HG03354 (cell line): ENCODE measurements at regions not wholly inside any gene's neighbourhood (a gene's known extent, or its start where the extent isn't known, plus 50 kb on each side); places are given as distances from the start of the nearest gene placed in this dataset.
"Not testable (repeated sequence)": the region's sequence is repeated elsewhere in the genome, so short reads cannot be mapped to it uniquely, and the experiment has no call there.

Source experiments
- ATAC-seq: cut with Tn5 transposase; IDR thresholded peaks from one replicate; pipeline ENCODE4 v1.9.1; 2021; ENCODE audit warnings: mild to moderate bottlenecking; ENCODE audit not compliant: unreplicated experiment, poor library complexity, severe bottlenecking

DNA sequence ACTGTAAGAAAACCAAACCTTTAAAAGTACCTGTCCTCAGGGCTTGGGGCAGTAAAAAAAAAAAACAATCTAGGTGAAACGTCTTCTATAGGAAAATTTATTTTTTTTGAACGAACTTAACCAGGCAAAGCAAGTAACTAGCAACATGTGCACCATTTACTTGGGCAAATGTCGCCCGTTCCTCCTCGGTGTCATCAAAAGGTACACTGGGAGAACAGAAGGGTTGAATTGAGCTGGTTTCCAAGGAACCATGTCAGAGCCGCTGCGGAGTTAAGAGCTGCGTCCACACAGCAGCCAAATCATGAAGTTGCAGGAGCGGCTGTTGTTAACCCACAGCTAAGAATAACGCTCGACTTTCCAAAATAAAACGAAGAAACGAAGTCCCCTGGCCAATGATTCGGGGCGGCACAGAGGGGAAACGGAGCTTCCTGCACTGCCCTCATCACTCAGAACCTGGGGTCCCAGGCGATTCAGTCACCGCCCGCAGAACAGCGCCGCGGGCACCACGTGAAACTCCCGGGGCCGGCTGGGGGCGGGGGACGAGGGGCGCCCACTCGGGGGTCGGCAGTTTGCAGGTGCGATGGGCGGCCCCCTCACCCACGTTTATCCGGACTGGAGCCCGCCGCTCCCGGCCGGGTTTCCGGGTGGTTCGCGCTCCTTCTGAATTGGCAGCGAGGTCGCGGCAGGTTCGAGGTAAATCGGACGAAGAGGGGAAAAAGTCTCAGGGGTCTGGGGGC is 53.6 kb upstream of the PLGLB1 start:
- peak; percentile 25 for ATAC-seq

GRCh38 chr2:87075791-87076252 is 54.2 kb upstream of the PLGLB1 start:
- peak; percentile 45 for ATAC-seq

DNA sequence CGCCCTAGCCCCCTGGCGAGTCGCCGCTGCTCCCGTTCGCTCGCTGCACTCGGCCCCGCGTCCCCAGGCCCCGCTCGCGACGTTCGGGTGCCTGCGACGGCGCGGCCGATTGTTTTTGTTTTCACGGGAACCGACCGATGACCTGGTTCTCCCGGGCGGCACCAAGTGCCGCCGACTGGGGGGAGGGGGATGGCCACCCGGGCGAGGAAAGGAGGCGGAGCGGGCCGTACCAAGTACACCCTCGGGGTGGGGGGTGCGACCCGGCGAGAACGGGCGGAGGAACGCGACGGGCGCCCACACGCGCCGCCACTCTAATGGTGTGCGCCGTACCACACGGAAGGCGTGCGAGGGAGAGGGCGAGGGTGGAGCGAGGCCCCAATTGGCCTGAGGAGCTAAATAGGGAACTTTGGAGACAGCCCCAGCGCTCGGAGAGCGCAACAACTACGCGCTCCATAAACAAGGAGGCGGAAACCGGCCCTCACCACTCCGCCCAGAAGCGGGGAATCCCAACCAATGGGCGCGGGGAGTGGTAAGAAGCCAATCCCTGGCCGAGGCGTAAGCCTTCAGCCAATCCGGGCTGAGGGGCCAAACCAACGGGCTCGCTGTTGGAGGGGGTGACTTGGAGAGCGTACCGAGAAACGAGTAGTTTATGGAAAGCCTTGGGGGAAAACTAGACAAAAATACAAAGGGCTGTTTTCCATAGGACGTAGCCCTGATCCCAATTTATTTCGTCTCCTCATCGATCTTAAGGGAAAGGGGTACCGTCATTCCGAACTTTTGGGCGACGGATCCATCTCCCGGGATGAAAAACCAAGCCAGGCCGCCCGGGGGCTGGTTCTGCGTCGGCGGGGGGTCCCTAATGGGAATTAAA is 54.8 kb upstream of the PLGLB1 start:
- peak; percentile 89 for ATAC-seq

DNA sequence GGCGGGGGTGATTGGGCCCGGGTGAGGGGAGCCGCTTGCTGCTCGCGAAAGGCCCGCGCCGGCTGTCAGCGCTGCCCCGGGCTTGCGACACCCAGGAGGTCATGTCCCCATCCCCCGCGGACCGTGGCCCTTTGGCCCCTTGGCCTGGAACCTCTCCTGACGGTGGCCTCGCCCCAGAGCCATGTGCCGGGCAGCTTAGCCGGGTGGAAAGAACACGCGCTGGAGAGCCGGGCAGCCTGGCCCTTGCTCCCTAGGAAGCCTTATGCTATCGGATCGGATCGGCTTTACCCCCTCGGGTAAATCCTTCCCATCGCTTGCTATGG is 55.4 kb upstream of the PLGLB1 start:
- ATAC-seq, result peak; percentile 23

GRCh38 chr2:87081727-87082126 is 60.1 kb upstream of the PLGLB1 start:
- not testable (repeated sequence) for ATAC-seq

DNA sequence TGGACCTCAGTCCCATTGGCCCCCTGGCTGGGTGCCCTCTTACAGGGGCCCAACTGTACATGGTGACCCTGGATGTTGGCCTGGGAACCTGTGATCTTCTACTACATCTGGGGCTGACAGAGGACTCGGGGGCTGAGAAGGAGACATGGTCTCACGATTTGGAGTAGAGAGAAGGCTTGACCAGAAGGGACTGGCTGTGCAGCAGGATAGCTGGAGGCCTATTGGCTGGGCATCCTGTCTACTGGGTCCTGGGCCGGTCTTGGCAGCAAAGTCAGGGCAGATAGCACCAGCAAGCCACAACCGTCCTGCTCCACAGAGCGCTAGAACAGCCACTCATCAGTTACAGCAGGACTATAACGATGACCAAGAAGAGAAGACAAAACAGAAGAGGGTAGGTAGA is 66.4 kb upstream of the PLGLB1 start:
- ATAC-seq, result not testable (repeated sequence)

DNA sequence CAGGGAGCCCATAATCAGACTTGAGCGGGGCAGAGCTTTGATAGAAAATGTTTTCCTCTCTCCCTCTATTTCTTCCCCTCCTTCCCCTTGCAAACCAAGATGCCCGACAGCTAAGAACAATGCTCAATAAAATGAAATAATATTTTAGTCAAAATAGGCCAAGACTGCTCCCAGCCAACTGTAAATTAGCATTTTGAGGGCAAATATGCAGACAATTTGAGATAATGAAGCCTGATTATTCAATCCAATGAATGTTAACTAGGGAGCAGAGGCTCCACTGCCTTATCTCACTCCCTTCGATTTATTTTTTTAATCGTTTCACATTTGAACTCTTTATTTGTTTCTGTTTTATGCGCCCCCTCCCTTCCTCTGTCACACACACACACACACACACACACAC is 67.8 kb upstream of the PLGLB1 start:
- ATAC-seq, result not testable (repeated sequence)

DNA sequence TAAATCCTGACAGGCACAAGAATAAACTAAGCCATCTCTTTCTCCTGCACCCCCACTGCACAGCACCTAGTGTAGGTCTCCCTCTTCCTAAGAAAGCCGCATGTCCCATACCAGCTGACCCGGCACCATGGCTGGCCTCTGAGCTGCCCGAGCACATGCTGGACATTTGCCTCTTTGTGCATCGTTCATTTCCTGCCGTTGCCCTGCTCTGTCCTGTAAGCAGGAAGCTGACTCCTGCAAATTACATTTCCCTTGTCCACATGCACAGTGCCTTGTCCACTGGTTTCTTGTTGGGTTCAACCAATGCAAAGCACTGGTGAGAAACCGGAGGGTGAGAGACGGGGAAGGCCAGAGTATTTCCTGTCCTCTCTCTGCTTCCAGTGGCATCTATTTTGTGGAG is 71.6 kb upstream of the PLGLB1 start:
- not testable (repeated sequence) for ATAC-seq

DNA sequence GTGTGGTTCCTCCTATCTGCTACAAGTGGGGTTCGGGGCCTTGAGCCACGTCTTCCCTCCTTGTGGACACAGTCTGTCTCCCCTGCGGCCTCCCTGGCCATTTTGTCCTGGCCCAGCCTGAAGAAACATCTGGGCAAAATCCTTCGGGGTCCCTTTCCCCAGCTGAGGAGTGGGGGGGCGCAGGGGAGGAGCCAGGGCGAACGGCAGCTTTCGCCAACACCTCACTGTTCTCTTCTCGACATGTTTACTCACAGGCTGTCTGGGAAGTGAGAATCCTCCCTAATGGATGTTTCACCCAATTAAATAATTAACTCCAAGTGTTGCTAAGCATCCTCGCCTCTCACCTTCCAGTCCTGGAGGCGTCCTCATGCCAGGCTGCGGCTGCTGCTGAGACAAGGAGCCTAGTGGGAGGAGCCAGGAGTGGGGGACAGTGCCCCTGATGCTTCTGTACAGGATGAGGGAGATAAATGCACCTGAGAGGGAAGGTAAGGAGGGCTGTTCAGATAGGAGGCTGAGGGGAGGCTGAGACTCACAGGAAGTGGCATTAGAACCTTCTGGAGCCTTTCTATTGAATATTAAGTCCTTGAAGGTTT is 72.4 kb upstream of the PLGLB1 start:
- ATAC-seq, result not testable (repeated sequence)

DNA sequence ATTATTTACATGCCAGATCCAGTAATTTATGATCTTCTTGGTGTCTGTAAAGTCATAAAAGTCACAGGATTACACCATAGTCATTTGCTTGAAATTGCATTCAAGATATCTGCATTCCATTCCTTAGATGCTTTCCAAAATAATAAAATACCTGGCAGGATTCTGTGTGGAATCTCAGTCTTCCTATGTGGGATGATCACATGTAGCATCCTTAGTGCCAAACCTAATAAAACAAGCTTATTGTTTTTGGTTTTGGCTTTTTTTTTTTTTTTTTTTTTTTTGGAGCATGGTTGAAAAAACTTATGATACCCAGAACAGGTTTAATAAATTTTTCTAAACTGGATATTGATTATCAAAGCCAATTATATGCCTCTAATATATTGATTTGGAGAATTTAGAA is 74.2 kb upstream of the PLGLB1 start:
- ATAC-seq, result not testable (repeated sequence)

- not testable (repeated sequence) for ATAC-seq
These were observed 107.3 kb upstream of the PLGLB1 start for GRCh38 chr2:87128761-87129553.

DNA sequence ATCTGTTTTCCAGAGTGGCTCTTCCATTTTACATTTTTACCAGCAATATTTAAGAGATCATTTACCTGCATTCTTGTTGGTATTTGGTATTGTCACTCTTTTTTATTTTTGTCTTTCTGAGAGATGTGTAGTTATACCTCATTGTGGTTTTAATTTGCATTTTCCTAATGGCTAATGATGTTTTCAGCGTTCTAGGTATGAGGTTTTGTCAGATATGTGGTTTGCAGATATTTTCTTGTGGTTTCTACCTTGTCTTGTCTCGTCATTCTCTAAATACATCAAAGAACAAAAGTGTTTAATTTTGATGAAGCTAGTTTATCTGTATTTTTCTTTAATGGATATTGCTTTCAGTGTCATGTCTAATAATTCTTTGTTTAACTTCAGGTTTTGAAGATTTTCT is 110.9 kb upstream of the PLGLB1 start:
- not testable (repeated sequence) for ATAC-seq

DNA sequence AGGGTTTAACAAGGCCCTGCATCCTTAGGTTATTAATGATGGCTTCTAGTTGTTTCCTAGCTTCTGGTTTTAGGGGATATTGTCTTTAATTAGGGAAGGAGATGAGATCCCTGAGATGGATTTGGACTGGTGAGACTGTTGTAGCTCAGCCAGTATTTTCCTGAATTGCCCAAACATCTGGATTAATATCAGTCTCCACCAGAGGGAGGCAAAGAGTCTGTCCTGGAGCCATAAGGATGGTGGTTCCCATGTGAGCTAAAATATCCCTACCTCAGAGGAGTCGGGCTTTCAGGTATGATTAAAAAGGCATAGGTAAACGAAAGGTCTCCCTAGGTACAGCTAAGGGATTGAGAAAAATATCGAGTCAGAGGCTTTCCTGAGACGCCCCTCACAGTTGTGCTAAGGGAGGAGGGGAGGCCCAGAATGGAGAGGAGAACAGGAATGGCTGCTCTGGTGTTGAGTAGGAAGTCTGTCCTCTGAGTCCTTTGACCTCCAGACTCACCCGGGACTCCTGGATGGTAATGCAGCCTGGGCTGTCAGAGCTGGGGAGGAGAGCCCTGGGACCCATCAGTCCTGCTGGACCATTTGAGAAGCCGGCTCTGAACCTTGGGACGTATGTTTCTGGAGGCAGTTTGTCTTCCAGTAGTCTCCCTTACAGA is 130.3 kb upstream of the PLGLB1 start:
- ATAC-seq, result not testable (repeated sequence)

- ATAC-seq, result not testable (repeated sequence)
These were observed 152.8 kb upstream of the PLGLB1 start for GRCh38 chr2:87174454-87174853.

DNA sequence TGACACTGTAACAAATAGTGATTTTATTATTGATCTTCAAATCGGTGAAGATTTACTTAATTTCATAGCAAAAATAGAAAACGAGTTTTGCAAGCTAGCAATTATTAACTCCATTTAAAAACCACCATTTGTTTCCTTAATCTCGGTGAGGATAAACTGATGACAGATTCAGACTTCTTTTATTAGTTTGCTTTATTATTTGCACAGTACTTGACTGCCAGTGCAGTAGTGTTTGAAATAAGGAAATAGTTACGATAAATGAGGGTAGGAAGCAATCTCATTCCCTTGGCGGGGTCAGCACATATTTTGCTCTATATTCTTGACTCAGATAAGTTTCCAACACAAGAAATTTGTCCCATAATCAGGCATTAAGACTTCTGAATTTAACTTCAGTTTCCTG is 161.7 kb upstream of the PLGLB1 start:
- ATAC-seq, result not testable (repeated sequence)

GRCh38 chr2:87184260-87184659 is 162.6 kb upstream of the PLGLB1 start:
- ATAC-seq, result not testable (repeated sequence)

DNA sequence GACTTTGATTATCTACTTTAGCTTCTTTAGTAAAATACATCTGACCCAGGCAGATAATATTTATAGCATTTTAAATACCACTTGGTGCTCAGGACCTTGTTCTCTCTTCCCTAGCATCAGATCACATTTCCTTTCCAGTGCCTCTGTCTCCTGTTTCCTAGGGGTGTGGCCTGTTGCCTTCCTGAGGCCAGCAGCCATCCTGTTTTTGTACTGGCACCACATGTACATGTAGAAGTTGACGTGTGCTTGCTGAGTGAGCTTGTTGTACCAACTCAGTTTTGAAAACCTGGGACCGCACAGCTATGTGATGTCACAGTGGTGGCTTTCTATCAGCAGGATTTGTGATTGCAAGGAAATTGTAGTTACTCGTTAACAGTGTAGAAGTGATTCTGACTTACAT is 167.6 kb upstream of the PLGLB1 start:
- ATAC-seq, result not testable (repeated sequence)

DNA sequence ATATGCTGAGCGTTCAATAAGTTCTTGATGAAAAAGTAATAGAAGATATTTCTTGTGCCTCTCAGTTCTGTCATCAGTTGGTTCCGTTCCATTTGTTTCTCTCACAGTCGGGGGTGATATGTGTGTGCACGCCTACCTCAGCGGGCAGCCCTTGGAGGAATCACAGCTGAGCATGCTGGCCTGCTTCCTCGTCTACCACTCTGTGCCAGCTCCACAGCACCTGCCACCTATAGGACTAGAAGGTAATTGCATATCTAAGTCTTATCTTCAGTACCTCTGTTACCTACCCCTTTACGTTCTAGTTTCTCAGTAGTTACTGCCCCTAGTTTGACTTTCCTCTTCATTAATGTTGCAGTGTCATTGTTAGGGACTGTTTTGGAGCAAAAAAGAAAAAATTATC is 171.7 kb upstream of the PLGLB1 start:
- ATAC-seq, result peak; percentile 79

- ATAC-seq, result not testable (repeated sequence)
These were observed 172.8 kb upstream of the PLGLB1 start for GRCh38 chr2:87194254-87194999.
